HG03039 (cell line): ENCODE measurements at regions not wholly inside any gene's neighbourhood (a gene's known extent, or its start where the extent isn't known, plus 50 kb on each side); places are given as distances from the start of the nearest gene placed in this dataset.
"Not testable (repeated sequence)": the region's sequence is repeated elsewhere in the genome, so short reads cannot be mapped to it uniquely, and the experiment has no call there.

Source experiments
- ATAC-seq: cut with Tn5 transposase; IDR thresholded peaks from one replicate; pipeline ENCODE4 v1.9.1; 2021; ENCODE audit warnings: mild to moderate bottlenecking, moderate library complexity; ENCODE audit not compliant: unreplicated experiment

DNA sequence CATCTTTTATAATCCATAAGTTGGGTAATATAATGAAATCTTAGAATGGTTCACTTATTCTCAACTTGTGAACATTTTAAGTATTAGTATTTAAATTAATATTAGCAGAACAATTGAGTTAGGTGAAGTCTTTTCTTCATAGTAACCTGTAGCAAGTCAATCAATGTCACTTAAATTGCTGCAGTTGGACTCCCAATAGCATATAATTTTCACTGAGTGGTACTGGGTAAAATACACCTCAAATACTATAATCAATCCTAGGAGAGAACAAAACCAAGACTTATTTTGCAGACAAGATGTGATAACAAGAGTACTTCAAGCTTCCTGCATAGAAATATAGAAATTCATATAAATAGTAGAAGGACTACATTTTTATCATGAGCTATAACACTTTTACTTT is 677.9 kb upstream of the LRRN3 start:
- no peak for ATAC-seq

DNA sequence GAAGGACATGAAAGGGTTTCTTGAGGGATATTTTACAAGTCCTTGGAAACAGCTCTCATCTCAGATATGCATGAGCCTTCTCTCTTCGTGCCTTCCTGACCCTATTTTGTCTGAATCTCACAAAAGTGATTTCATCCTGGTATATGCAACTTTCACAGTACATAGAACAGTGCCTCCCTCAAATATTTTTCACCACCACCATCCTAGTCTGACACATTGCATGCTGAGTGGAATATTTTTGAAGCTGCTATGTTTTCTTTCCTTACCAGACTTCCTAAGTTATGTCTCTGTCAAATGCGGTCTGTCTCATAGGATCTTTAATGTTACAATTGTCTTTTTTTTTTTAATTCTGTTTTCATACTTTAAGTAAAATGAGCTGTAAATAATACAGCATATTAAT is 673.3 kb upstream of the LRRN3 start:
- no peak for ATAC-seq

- ATAC-seq = no peak
These were observed 672.2 kb upstream of the LRRN3 start for GRCh38 chr7:110418659-110419280.

- ATAC-seq = no peak
These were observed 670.1 kb upstream of the LRRN3 start for GRCh38 chr7:110420788-110421187.

DNA sequence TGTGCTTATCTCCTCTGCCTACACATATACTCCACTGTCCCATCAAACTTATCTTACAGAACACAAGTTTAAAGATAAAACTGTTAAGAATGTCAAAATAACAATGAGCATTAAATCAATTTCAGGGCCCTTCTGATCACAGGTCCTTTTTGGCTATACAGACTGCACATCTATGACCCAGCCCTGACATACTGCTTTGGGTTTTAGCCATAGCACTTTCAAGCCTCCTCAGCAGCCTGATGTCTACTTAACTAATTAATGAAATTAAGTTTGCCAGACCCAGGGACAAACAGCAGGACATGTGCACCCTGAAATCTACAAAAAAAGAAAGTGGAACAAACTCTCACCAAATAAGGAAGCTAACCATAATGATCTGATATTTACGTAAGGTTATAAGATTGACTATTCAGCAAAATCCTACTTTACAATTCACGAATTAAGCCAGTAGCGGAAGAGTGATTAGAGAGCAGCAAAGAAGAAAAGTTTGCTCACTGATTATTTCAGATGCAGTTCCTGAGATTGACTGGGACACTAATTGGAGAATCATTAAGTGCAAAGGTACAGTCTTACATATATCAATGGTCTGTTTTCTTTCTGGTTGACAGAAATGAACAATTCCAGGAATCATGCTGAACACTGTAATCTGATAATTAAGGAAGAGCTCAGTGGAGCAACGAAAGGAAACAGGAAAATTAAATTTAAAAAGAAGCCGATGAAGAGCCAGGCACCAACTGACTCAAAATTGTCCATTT is 669.3 kb upstream of the LRRN3 start:
- ATAC-seq = no peak

DNA sequence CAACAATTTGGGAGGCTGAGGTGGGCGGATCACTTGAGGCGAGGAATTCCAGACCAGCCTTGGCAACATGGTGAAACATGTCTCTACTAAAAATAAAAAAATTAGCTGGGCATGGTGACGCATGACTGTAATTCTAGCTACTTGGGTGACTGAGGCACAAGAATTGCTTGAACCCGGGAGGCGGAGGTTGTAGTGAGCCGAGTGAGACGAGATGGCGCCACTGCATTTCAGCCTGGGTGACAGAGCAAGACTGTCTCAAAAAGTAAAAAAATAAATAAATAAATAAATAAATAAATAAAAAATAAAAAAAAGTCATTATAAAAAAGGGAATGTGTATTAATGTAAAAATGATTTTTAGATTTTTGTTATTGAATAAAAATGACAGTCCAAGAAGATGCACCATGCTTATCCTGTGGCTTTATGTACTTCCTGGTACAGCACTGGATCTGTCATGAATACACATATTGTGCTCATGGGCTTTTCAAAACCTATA is 658.8 kb upstream of the LRRN3 start:
- ATAC-seq = no peak

GRCh38 chr7:110438926-110439325 is 652.0 kb upstream of the LRRN3 start:
- ATAC-seq = not testable (repeated sequence)

GRCh38 chr7:110442381-110442837 is 648.5 kb upstream of the LRRN3 start:
- ATAC-seq = peak; percentile 72

GRCh38 chr7:110446658-110447057 is 644.3 kb upstream of the LRRN3 start:
- no peak for ATAC-seq

DNA sequence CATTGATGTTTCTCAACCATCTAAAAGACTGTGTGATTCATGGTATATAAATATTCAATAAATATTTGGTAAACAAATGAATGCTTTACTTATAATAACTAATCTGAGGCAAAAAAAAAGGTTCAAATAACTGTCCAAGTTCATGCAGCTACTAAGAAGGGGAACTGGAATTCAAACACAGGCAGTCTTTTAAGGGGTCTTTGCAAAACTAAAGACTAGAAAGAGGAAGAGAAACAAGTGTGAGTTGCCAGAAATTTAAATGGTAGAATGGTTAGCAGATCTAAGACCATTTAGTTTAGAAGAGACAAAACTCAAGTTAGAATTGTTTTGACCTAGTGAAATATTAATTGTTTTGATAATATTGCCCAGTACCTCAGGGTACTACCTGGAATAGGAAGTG is 642.0 kb upstream of the LRRN3 start:
- ATAC-seq = no peak

- no peak for ATAC-seq
These were observed 636.2 kb upstream of the LRRN3 start for GRCh38 chr7:110454713-110455112.

DNA sequence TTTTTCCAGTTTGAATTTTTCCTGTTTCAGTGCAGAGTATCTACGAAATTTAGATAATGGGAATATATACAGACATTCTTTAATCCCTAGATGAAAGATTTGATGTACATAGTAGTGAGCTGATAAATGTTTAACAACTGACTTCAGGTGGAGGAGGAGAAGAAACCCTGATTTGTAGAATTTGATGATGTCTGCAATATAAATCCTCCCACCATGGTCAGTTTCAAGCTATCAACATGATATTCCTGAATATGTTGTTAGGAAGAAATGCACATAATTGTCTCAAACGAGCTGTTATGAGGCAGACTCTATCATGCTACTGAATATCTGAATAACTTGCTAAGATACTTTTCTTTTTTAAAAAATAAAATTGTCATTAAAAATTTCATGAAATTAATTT is 629.3 kb upstream of the LRRN3 start:
- no peak for ATAC-seq

DNA sequence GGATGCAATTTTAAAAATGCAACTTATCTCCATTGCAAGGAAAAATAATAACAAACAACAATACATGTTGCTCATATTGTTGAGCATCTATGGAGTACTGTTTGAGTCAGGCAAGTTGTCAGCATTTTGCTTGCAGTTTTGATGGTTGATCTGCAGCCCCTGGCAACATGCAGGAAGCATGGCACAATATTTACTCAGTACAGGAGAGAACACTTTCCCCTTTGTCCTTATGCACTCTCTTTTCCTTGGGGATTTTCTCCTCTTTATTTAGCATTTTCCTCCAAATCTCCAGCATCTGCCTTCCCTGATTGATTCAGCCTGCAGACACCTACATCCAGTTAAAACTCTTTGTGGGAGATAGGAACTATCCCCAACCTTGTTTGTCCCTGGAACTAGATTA is 620.5 kb upstream of the LRRN3 start:
- no peak for ATAC-seq

GRCh38 chr7:110472419-110472818 is 618.5 kb upstream of the LRRN3 start:
- not testable (repeated sequence) for ATAC-seq

- ATAC-seq = no peak
These were observed 610.0 kb upstream of the LRRN3 start for GRCh38 chr7:110480964-110481363.

GRCh38 chr7:110483553-110483952 is 607.4 kb upstream of the LRRN3 start:
- no peak for ATAC-seq

- ATAC-seq = no peak
These were observed 606.6 kb upstream of the LRRN3 start for GRCh38 chr7:110484356-110484755.

DNA sequence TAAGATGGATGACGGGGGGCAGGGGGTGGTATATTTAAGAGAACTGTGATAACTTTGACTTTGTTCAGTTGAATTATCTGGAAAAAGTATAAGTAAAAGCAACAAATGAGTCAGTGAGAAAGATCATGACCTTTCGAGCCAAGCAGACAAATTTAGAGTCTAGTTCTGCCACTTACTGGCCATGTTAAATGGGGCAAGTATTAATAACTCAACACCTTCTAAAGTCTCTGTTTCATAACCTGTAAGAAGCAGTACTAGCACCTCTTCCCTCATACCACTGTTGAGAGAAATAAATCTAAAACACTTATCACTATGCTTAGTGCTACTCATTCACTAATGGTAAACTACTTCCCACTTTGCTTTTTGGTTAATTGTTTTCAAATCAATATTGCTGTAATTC is 604.4 kb upstream of the LRRN3 start:
- ATAC-seq = no peak

DNA sequence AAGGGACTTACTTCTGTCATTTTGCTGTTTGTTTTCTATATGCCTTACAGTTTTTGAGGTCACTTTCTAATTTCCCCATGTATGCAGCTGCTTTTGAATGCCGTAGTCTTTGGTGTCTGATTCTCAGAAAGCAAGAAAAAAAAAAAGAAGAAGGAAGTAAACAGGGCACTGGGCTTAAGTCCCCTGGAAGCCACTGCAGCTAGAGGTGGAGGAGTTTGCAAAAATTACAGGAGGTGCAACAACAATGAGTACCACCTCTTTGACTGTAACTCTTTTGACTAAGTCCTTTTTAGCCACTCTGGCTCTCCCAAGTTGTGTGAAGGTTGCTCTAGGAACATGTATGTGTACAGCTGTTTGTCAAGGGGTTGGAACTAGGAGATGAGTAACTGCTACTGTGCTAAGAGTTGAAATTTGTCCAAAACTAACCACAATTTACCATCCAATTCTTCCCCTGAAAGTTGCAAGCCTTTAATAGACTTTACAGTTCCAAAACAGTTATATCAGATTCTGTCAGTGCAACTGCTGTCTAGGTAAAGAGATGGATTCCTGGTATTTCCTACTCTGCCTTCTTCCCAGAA is 588.0 kb upstream of the LRRN3 start:
- ATAC-seq = no peak

GRCh38 chr7:110507369-110507768 is 583.6 kb upstream of the LRRN3 start:
- no peak for ATAC-seq

- no peak for ATAC-seq
These were observed 583.1 kb upstream of the LRRN3 start for GRCh38 chr7:110507832-110508231.

- ATAC-seq = not testable (repeated sequence)
These were observed 575.9 kb upstream of the LRRN3 start for GRCh38 chr7:110514975-110515551.
